ENCODE measurements at regions not wholly inside any gene's neighbourhood (a gene's known extent, or its start where the extent isn't known, plus 50 kb on each side); places are given as distances from the start of the nearest gene placed in this dataset.

GRCh38 chr1:229109320-229109761, 161.6 kb upstream of the RAB4A start:
- H3K27ac ChIP-seq = peak overlapping the region; percentile 16
- no peak for TF ChIP-seq CTCF (IDR thresholded peaks at IDR 0.05)
- intact Hi-C loops (cut with DNase I) = no loop called here
- peak in 3 of 4 donors; percentile 50 to 69 (median 54) for ATAC-seq
- H3K9me3 ChIP-seq = no peaks in the 10 kb centered on the region
- no peak for DNase-seq
- 54 to 64% (median 61%) methylated on average over 5 of the region's 5 CpGs for WGBS, 3 donors
- no peak overlapping the region for H3K4me3 ChIP-seq
- H3K27me3 ChIP-seq (ENCODE audit: insufficient read depth in 3 of 3, low read length in 2 of 3) = no peaks in the 10 kb centered on the region
- no peaks in the 10 kb centered on the region for H3K36me3 ChIP-seq (ENCODE audit: insufficient read depth in 1 of 2, low read depth in 1 of 2)
- no peaks in the 10 kb centered on the region for H3K4me1 ChIP-seq

- intact Hi-C loops (cut with DNase I) = no loop called here
- no peaks in the 10 kb centered on the region for H3K36me3 ChIP-seq (ENCODE audit: insufficient read depth in 1 of 2, low read depth in 1 of 2)
- ATAC-seq = no peak
- H3K9me3 ChIP-seq = no peaks in the 10 kb centered on the region
- DNase-seq = no peak
- H3K4me1 ChIP-seq = no peaks in the 10 kb centered on the region
- no peak for TF ChIP-seq CTCF (IDR thresholded peaks at IDR 0.05)
- H3K27ac ChIP-seq = no peak overlapping the region
- 93 to 100% (median 94%) methylated on average over 1 of the region's 1 CpG for WGBS, 3 donors
- no peak overlapping the region for H3K4me3 ChIP-seq
- H3K27me3 ChIP-seq (ENCODE audit: insufficient read depth in 3 of 3, low read length in 2 of 3) = no peaks in the 10 kb centered on the region
Observed at GRCh38 chr1:229110986-229111385, 159.9 kb upstream of the RAB4A start.

GRCh38 chr1:229111703-229112319, 159.1 kb upstream of the RAB4A start:
- no peaks in the 10 kb centered on the region for H3K9me3 ChIP-seq
- H3K36me3 ChIP-seq (ENCODE audit: insufficient read depth in 1 of 2, low read depth in 1 of 2) = no peaks in the 10 kb centered on the region
- DNase-seq (no peak), ATAC-seq (no peak)
- no peaks in the 10 kb centered on the region for H3K4me1 ChIP-seq
- no peak for TF ChIP-seq CTCF (IDR thresholded peaks at IDR 0.05)
- H3K27ac ChIP-seq = no peak overlapping the region
- intact Hi-C loops (cut with DNase I) = no loop called here
- H3K27me3 ChIP-seq (ENCODE audit: insufficient read depth in 3 of 3, low read length in 2 of 3) = no peaks in the 10 kb centered on the region
- 88 to 95% (median 88%) methylated on average over 6 of the region's 6 CpGs for WGBS, 3 donors
- no peak overlapping the region for H3K4me3 ChIP-seq

- Histone ChIP-seq H3K36me3 (ENCODE audit: insufficient read depth in 1 of 2, low read depth in 1 of 2) (no peaks in the 10 kb centered on the region), H3K27me3 (ENCODE audit: insufficient read depth in 3 of 3, low read length in 2 of 3) (no peaks in the 10 kb centered on the region), H3K4me1 (no peaks in the 10 kb centered on the region), H3K9me3 (no peaks in the 10 kb centered on the region), H3K27ac (no peak overlapping the region), H3K4me3 (no peak overlapping the region)
- intact Hi-C loops (cut with DNase I) = no loop called here
- DNase-seq (no peak), ATAC-seq (no peak)
- 98 to 99% (median 99%) methylated on average over 3 of the region's 3 CpGs for WGBS, 3 donors
- no peak for TF ChIP-seq CTCF (IDR thresholded peaks at IDR 0.05)
Observed at GRCh38 chr1:229112832-229113548, 157.9 kb upstream of the RAB4A start.

Measured in psoas muscle (tissue), 7 donors.